ENCODE measurements at regions not wholly inside any gene's neighbourhood (a gene's known extent, or its start where the extent isn't known, plus 50 kb on each side); places are given as distances from the start of the nearest gene placed in this dataset.
"Not testable (repeated sequence)": the region's sequence is repeated elsewhere in the genome, so short reads cannot be mapped to it uniquely, and the experiment has no call there.

- no peak for DNase-seq (ENCODE audit: low read depth, low spot score)
Observed at GRCh38 chr2:225766431-225766830, 366.9 kb downstream of the NYAP2 start.

GRCh38 chr2:225765820-225766219, 366.3 kb downstream of the NYAP2 start:
- DNase-seq (ENCODE audit: low read depth, low spot score), result no peak

- no peak for DNase-seq (ENCODE audit: low read depth, low spot score)
Observed at GRCh38 chr2:225764346-225764745, 364.8 kb downstream of the NYAP2 start.

- no peak for DNase-seq (ENCODE audit: low read depth, low spot score)
Observed at GRCh38 chr2:225763711-225764110, 364.2 kb downstream of the NYAP2 start.

- DNase-seq (ENCODE audit: low read depth, low spot score), result no peak
Observed at GRCh38 chr2:225761396-225761795, 361.9 kb downstream of the NYAP2 start.

GRCh38 chr2:225757248-225757647, 357.7 kb downstream of the NYAP2 start:
- no peak for DNase-seq (ENCODE audit: low read depth, low spot score)

- DNase-seq (ENCODE audit: low read depth, low spot score), result no peak
Observed at GRCh38 chr2:225756198-225756597, 356.7 kb downstream of the NYAP2 start.

GRCh38 chr2:225748609-225749008, 349.1 kb downstream of the NYAP2 start:
- DNase-seq (ENCODE audit: low read depth, low spot score), result no peak

- not testable (repeated sequence) for DNase-seq (ENCODE audit: low read depth, low spot score)
Observed at GRCh38 chr2:225743996-225744395, 344.5 kb downstream of the NYAP2 start.

GRCh38 chr2:225742487-225742886, 343.0 kb downstream of the NYAP2 start:
- DNase-seq (ENCODE audit: low read depth, low spot score), result no peak

GRCh38 chr2:225740086-225740485, 340.6 kb downstream of the NYAP2 start:
- no peak for DNase-seq (ENCODE audit: low read depth, low spot score)

- DNase-seq (ENCODE audit: low read depth, low spot score), result no peak
Observed at GRCh38 chr2:225739328-225739727, 339.8 kb downstream of the NYAP2 start.

- no peak for DNase-seq (ENCODE audit: low read depth, low spot score)
Observed at GRCh38 chr2:225738735-225739134, 339.2 kb downstream of the NYAP2 start.

GRCh38 chr2:225737556-225737955, 338.0 kb downstream of the NYAP2 start:
- DNase-seq (ENCODE audit: low read depth, low spot score), result no peak

- no peak for DNase-seq (ENCODE audit: low read depth, low spot score)
Observed at GRCh38 chr2:225735844-225736243, 336.3 kb downstream of the NYAP2 start.

GRCh38 chr2:225725726-225726125, 326.2 kb downstream of the NYAP2 start:
- no peak for DNase-seq (ENCODE audit: low read depth, low spot score)

Data from activated CD4-positive, CD25-positive, alpha-beta regulatory T cell treated with anti-CD3 and anti-CD28 coated beads, Interleukin-2, amount 50 U/mL, for 16 hours (primary cell).